H1 (cell line): ENCODE measurements at regions not wholly inside any gene's neighbourhood (a gene's known extent, or its start where the extent isn't known, plus 50 kb on each side); places are given as distances from the start of the nearest gene placed in this dataset.

Experiments
- CTCF ChIA-PET: fragments of 300-600 bp; sonication (Branson Sonifier 250); formaldehyde crosslinking; loops from one replicate; lab custom pipeline; 2021; ENCODE audit not compliant: partially characterized antibody; lab: Charles Lee
- POLR2A ChIA-PET: fragments of 300-600 bp; sonication (Branson Sonifier 250); formaldehyde crosslinking; loops from one replicate; lab custom pipeline; 2021; ENCODE audit warnings: inconsistent platforms; ENCODE audit not compliant: partially characterized antibody; lab: Charles Lee
- DNase-seq, 2 experiments: peaks; one replicate each; pipeline versions ENCODE4 v3.0.0 to v3.0.0-alpha.2; 2010 to 2022; ENCODE audit warnings: low spot score in 2 of 2, low read depth in 1 of 2, mixed read lengths in 1 of 2
- FAIRE-seq: peaks from 2 replicates; lab custom pipeline; 2011; peaks lifted over from hg19 to GRCh38; lab: Jason Lieb, UNC
- H2AFZ ChIP-seq: 2 replicates; pipeline ENCODE4 v1.8.1; 2012; ENCODE audit warnings: low read length, inconsistent platforms
- H2AK5ac ChIP-seq: 2 replicates; pipeline ENCODE4 v1.6.1; 2013; ENCODE audit warnings: low read depth, low read length
- H2BK120ac ChIP-seq: replicated peaks from 2 replicates; pipeline ENCODE3; 2013; ENCODE audit warnings: low read depth, low read length, inconsistent platforms
- H2BK12ac ChIP-seq: 2 replicates; pipeline ENCODE4 v1.6.1; 2013; ENCODE audit warnings: low read depth, low read length
- H2BK15ac ChIP-seq: 2 replicates; pipeline ENCODE4 v1.6.1; 2013; ENCODE audit warnings: low read length
- H2BK20ac ChIP-seq: 2 replicates; pipeline ENCODE4 v1.6.1; 2013; ENCODE audit warnings: low read length
- H2BK5ac ChIP-seq: 2 replicates; pipeline ENCODE4 v1.6.1; 2013; ENCODE audit warnings: low read depth, low read length
- H3K14ac ChIP-seq: 2 replicates; pipeline ENCODE4 v1.6.1; 2013; ENCODE audit warnings: inconsistent platforms; ENCODE audit not compliant: insufficient read length
- H3K18ac ChIP-seq: 2 replicates; pipeline ENCODE4 v1.6.1; 2013; ENCODE audit warnings: low read length; ENCODE audit errors: extremely low read depth
- H3K23ac ChIP-seq: 2 replicates; pipeline ENCODE4 v1.6.1; 2013; ENCODE audit warnings: inconsistent platforms; ENCODE audit not compliant: insufficient read length
- H3K23me2 ChIP-seq: 2 replicates; pipeline ENCODE4 v1.6.1; 2013; ENCODE audit warnings: low read depth, low read length
- H3K27ac ChIP-seq: 2 replicates; pipeline ENCODE4 v1.6.1; 2011; ENCODE audit warnings: low read depth, low read length, inconsistent platforms
- H3K27me3 ChIP-seq, 4 experiments: replicated peaks in 1 of 4; 1 replicate in 1 of 4; 2 replicates in 3 of 4; pipeline versions ENCODE4 v1.6.1 to v1.8.1; 2011 to 2013; ENCODE audit warnings: low read length in 3 of 4, mild to moderate bottlenecking in 3 of 4, inconsistent platforms in 2 of 4, mixed read lengths in 2 of 4, moderate library complexity in 1 of 4; ENCODE audit not compliant: control insufficient read depth in 3 of 4, insufficient read depth in 3 of 4; ENCODE audit errors: extremely low read depth in 1 of 4
- H3K36me3 ChIP-seq, 4 experiments: 2 replicates each; pipeline versions ENCODE4 v1.6.1 to v1.8.1; 2011 to 2013; ENCODE audit warnings: mild to moderate bottlenecking in 4 of 4, low read length in 3 of 4, moderate library complexity in 2 of 4, control low read depth in 1 of 4, inconsistent platforms in 1 of 4; ENCODE audit not compliant: insufficient read depth in 4 of 4, control insufficient read depth in 2 of 4
- H3K4ac ChIP-seq: replicated peaks from 2 replicates; pipeline ENCODE3; 2013; ENCODE audit warnings: low read length, low read depth, mixed read lengths, inconsistent platforms; ENCODE audit not compliant: insufficient read length
- H3K4me1 ChIP-seq, 4 experiments: replicated peaks in 1 of 4; 1 replicate in 1 of 4; 2 replicates in 3 of 4; pipeline versions ENCODE4 v1.6.1 to v1.8.1; 2011 to 2013; ENCODE audit warnings: low read length in 3 of 4, inconsistent platforms in 2 of 4, mixed read lengths in 1 of 4; ENCODE audit not compliant: insufficient read depth in 4 of 4, control insufficient read depth in 3 of 4
- H3K4me2 ChIP-seq, 2 experiments: 2 replicates each; pipeline versions ENCODE4 v1.6.1 to v1.8.1; 2011 to 2013; ENCODE audit warnings: low read depth in 2 of 2, low read length in 2 of 2, control low read depth in 1 of 2, inconsistent platforms in 1 of 2, mild to moderate bottlenecking in 1 of 2; ENCODE audit not compliant: insufficient read depth in 1 of 2
- H3K4me3 ChIP-seq, 4 experiments: fragments of 200-600, 300-600 bp in 1 of 4; sonication (generic), shearing (Covaris generic), sonication (Bioruptor Twin) in 1 of 4; 2 replicates each; pipeline versions ENCODE4 v1.5.1 to v1.8.1; 2011 to 2016; ENCODE audit warnings: low read length in 4 of 4, low read depth in 3 of 4, control low read depth in 2 of 4, inconsistent platforms in 2 of 4, mild to moderate bottlenecking in 2 of 4, mixed read lengths in 1 of 4, moderate library complexity in 1 of 4; ENCODE audit not compliant: insufficient read depth in 2 of 4; ENCODE audit errors: extremely low read depth in 1 of 4
- H3K56ac ChIP-seq: replicated peaks from 2 replicates; pipeline ENCODE3; 2013; ENCODE audit warnings: low read depth, mild to moderate bottlenecking, mixed read lengths, low read length, inconsistent platforms; ENCODE audit not compliant: insufficient read length
- H3K79me1 ChIP-seq: 2 replicates; pipeline ENCODE4 v1.6.1; 2013; ENCODE audit warnings: low read depth, low read length, control low read depth
- H3K79me2 ChIP-seq, 2 experiments: 2 replicates each; pipeline versions ENCODE4 v1.6.1 to v1.8.1; 2012 to 2013; ENCODE audit warnings: low read length in 2 of 2, mild to moderate bottlenecking in 2 of 2, inconsistent platforms in 1 of 2; ENCODE audit not compliant: insufficient read depth in 2 of 2, control insufficient read depth in 1 of 2
- H3K9ac ChIP-seq, 4 experiments: replicated peaks in 1 of 4; 1 replicate in 1 of 4; 2 replicates in 3 of 4; pipeline versions ENCODE4 v1.6.1 to v1.8.1; 2011 to 2013; ENCODE audit warnings: low read depth in 3 of 4, low read length in 3 of 4, control low read depth in 2 of 4, mild to moderate bottlenecking in 2 of 4, moderate library complexity in 2 of 4, inconsistent platforms in 1 of 4; ENCODE audit errors: extremely low read depth in 1 of 4
- H3K9me3 ChIP-seq, 2 experiments: 2 replicates each; pipeline versions ENCODE4 v1.6.1 to v1.8.1; 2012 to 2013; ENCODE audit warnings: mild to moderate bottlenecking in 2 of 2, moderate library complexity in 2 of 2, control low read depth in 1 of 2, inconsistent platforms in 1 of 2, low read depth in 1 of 2, low read length in 1 of 2, mixed read lengths in 1 of 2; ENCODE audit not compliant: insufficient read depth in 2 of 2
- H4K20me1 ChIP-seq, 2 experiments: replicated peaks in 1 of 2; 2 replicates each; pipeline versions ENCODE3 to v1.8.1; 2011 to 2013; ENCODE audit warnings: inconsistent platforms in 2 of 2, low read length in 2 of 2, mild to moderate bottlenecking in 1 of 2; ENCODE audit not compliant: insufficient read depth in 2 of 2, control insufficient read depth in 1 of 2
- H4K5ac ChIP-seq: 2 replicates; pipeline ENCODE4 v1.6.1; 2013; ENCODE audit warnings: low read length, low read depth, mixed read lengths, inconsistent platforms; ENCODE audit not compliant: insufficient read length
- H4K8ac ChIP-seq: 2 replicates; pipeline ENCODE4 v1.8.0; 2013; ENCODE audit warnings: mild to moderate bottlenecking, moderate library complexity, low read length, inconsistent platforms; ENCODE audit not compliant: insufficient read depth; ENCODE audit errors: extremely low read depth
- H4K91ac ChIP-seq: replicated peaks from 2 replicates; pipeline ENCODE3; 2013; ENCODE audit warnings: low read length, mixed read lengths, inconsistent platforms; ENCODE audit not compliant: insufficient read length
- E2F6 ChIP-seq: IDR thresholded peaks from 2 replicates; pipeline ENCODE4 v1.6.1; 2012; ENCODE audit warnings: inconsistent platforms
- HDAC6 ChIP-seq: IDR thresholded peaks from one replicate; pipeline ENCODE4 v1.7.1; 2012; ENCODE audit warnings: low read depth, mild to moderate bottlenecking, inconsistent platforms, low read length, moderate library complexity
- MAFK ChIP-seq: IDR thresholded peaks from 2 replicates; pipeline ENCODE4 v1.6.1; 2012; ENCODE audit warnings: low read depth, mild to moderate bottlenecking, improper control_type of control experiment, low read length
- PHF8 ChIP-seq: fragments of 200-600 bp; sonication (generic); conservative IDR thresholded peaks from 2 replicates; pipeline ENCODE4 v1.7.1; 2012; ENCODE audit warnings: low read depth, mild to moderate bottlenecking, inconsistent platforms, low read length, moderate library complexity
- POU5F1 ChIP-seq: IDR thresholded peaks from 2 replicates; pipeline ENCODE4 v1.6.1; 2011; ENCODE audit warnings: low read depth, mild to moderate bottlenecking, low read length, moderate library complexity
- RBBP5 ChIP-seq: IDR thresholded peaks from 2 replicates; pipeline ENCODE4 v1.7.1; 2012; ENCODE audit warnings: low read depth, mild to moderate bottlenecking, inconsistent platforms, low read length, moderate library complexity, borderline replicate concordance
- TBP ChIP-seq: IDR thresholded peaks from 2 replicates; pipeline ENCODE4 v1.6.1; 2011; ENCODE audit warnings: low read depth, low read length, improper control_type of control experiment
- TCF12 ChIP-seq: IDR thresholded peaks from 2 replicates; pipeline ENCODE4 v1.6.1; 2011; ENCODE audit warnings: low read depth, mild to moderate bottlenecking, low read length
- WGBS, 2 experiments: shearing (Covaris generic) in 1 of 2; methylation state at CpG; one replicate each; pipeline versions ENCODE4 v1.1.6 to v1.1.7; 2013 to 2015; ENCODE audit warnings: low lambda C conversion rate in 2 of 2, mixed read lengths in 2 of 2, inconsistent platforms in 1 of 2, low coverage in 1 of 2, missing lambda C conversion rate in 1 of 2; ENCODE audit not compliant: insufficient replicate concordance in 2 of 2, insufficient coverage in 1 of 2, insufficient read length in 1 of 2; ENCODE audit errors: extremely low coverage in 1 of 2, missing lambda C conversion rate in 1 of 2; 5-methylcytosine and 5-hydroxymethylcytosine counted together

GRCh38 chr1:30452170-30452569 is 271.2 kb downstream of the MATN1 start:
- CTCF ChIA-PET = interaction anchor here (0.5 to 0.6 kb wide), 2 partner anchors 15 to 72 kb away, joined by 3 read pairs; no protein-coding TSS in a partner anchor

More at GRCh38 chr1:30452170-30452569, 271.2 kb downstream of the MATN1 start:
- Histone ChIP-seq H3K4me1 (no peaks in the 10 kb centered on the region), H2BK12ac (no peak overlapping the region), H4K91ac (no peak overlapping the region), H2BK5ac (no peak overlapping the region), H3K14ac (no peak overlapping the region), H3K27ac (no peak overlapping the region), H2BK15ac (no peak overlapping the region), H3K27me3 (no peaks in the 10 kb centered on the region), H3K56ac (no peak overlapping the region), H4K5ac (no peak overlapping the region), H3K4me3 (no peak overlapping the region), H2BK20ac (no peak overlapping the region), H3K9ac (no peak overlapping the region), H3K4me2 (no peak overlapping the region), H3K18ac (no peak overlapping the region), H3K9me3 (no peaks in the 10 kb centered on the region), H3K4ac (no peak overlapping the region), H4K8ac (no peak overlapping the region), H2BK120ac (no peak overlapping the region), H2AFZ (no peak overlapping the region), H3K23ac (no peak overlapping the region), H2AK5ac (no peak overlapping the region), H3K36me3 (no peaks in the 10 kb centered on the region), H3K79me1 (no peaks in the 10 kb centered on the region), H4K20me1 (no peaks in the 10 kb centered on the region), H3K23me2 (no peaks in the 10 kb centered on the region), H3K79me2 (no peaks in the 10 kb centered on the region)
- TF ChIP-seq E2F6 (no peak), HDAC6 (no peak), TBP (no peak), RBBP5 (no peak), POU5F1 (no peak), TCF12 (no peak), MAFK (no peak), PHF8 (no peak)
- FAIRE-seq = no peak
- DNase-seq = no peak
- POLR2A ChIA-PET = no interaction called here
- WGBS, 2 experiments = 79% methylated on average over 2 of the region's 2 CpGs; no CpG with 5 or more reads in 1 of the 2 experiments
